HT-29 (cell line): ENCODE measurements at regions not wholly inside any gene's neighbourhood (a gene's known extent, or its start where the extent isn't known, plus 50 kb on each side); places are given as distances from the start of the nearest gene placed in this dataset.
"Not testable (repeated sequence)": the region's sequence is repeated elsewhere in the genome, so short reads cannot be mapped to it uniquely, and the experiment has no call there.

Experiments
- DNase-seq: peaks from one replicate; pipeline ENCODE4 v3.0.0-alpha.2; 2015; ENCODE audit warnings: low spot score

- DNase-seq: no peak
Measured at GRCh38 chr5:89566340-89566739, 683.4 kb upstream of the MEF2C start.

- DNase-seq: no peak
Measured at GRCh38 chr5:89560696-89561095, 677.7 kb upstream of the MEF2C start.

- peak; percentile 64 for DNase-seq
Measured at GRCh38 chr5:89556215-89556913, 673.4 kb upstream of the MEF2C start.

DNA sequence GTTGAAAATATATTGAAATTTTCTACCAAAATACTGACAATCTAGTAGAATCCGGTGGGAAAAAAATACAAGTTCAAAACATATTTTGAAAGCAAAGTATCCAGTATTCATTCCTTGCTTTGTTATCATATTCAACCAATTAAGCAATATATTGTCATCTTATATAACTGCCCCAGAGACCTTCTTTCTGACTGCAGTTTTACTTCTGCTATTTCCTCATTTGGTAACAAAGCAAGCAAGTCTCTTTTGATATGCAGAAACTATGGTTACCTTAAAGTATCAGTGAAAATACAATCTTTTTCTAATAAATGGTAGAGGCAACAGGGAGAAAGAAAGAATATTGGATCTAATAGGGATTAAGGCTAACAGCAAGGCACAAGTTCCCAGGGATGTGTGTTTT is 663.7 kb upstream of the MEF2C start:
- DNase-seq: no peak

GRCh38 chr5:89545626-89546025 is 662.6 kb upstream of the MEF2C start:
- no peak for DNase-seq

- DNase-seq: no peak
Measured at GRCh38 chr5:89545076-89545475, 662.1 kb upstream of the MEF2C start.

DNA sequence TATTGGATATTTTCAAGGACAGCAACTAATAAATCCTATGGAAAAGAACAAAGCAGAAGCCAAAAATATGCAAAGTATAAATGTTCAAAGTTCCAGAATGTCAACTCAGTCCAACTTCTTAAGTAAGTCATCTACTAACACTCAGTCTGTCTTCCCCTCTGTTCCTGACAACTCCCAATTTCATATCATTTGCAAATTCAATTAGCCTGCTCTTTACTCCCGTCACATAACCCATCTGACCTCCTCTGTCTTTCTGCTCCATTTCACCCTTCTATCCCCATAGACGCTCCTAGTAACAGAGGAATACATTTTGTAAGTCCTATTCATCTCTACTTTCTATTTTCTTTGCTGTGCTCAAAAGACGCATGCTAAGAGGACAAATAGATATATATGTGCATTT is 659.8 kb upstream of the MEF2C start:
- DNase-seq: no peak

GRCh38 chr5:89537800-89538199 is 654.8 kb upstream of the MEF2C start:
- DNase-seq: no peak

DNA sequence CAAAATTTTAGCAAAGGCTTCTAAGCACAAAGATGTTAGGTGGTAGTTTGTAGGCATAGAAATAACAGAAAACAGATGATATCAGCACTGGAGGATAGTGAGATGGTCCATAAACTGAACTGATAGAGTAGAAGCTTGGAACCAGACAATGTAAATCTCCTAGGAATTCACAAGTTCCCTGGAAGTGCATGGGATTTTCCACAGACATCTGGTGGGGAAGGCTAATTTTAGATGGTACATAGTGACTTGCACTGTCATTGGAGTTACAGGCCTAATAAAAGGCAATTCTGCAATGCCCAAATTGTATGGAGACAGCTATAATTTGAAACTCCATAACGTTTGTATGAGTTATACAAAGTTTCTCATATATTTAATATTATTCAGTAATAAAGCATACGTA is 653.0 kb upstream of the MEF2C start:
- no peak for DNase-seq

DNA sequence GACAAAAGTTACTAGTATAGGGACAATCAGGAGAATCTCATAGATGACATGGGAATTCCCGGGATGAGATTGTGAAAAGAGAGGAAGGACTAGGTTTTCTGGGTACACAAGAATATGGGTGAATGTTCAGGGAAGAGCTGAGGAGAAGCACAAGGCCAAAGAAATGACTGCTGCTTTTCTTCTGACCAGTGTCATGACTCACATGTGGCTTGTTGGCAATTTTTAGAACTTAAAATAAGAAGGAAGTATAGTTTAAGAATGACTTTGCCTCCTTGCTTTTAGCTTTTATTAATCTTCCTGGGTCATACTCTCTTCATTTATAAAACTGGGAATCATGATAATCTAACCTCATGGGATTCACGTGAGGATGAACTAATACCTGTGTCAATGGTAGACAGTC is 652.4 kb upstream of the MEF2C start:
- DNase-seq: no peak

DNA sequence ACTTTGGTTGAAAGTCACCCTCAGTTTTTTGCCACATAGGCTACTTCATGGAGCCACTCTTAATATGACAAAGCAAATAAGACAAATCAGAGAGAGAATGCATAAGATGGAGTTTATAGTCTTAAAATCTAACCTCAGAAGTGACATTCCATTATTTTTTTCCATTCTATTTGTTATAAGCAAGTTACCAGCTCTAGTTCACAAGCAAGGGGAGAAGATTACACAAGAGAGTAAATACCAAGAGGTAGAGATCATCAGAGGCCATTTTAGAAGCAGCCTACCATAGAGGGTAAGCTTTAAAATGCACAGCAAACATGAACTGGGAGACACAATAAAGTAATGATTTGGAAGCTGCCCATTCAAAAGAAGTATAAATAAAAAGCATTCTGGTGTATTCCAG is 651.3 kb upstream of the MEF2C start:
- DNase-seq: no peak

DNA sequence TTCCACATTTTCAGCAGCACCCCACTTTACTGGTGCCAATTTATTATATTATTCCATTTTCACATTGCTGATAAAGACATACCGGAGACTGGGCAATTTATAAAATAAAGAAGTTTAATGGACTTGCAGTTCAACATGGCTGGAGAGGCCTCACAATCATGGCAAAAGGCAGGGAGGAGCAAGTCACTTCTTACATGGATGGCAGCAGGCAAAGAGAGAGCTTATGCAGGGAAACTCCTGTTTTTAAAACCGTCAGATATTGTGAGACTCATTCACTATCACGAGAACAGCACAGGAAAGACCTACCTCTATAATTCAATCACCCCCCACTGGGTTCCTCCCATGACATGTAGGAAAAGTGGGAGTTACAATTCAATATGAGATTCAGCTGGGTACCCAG is 641.8 kb upstream of the MEF2C start:
- no peak for DNase-seq

DNA sequence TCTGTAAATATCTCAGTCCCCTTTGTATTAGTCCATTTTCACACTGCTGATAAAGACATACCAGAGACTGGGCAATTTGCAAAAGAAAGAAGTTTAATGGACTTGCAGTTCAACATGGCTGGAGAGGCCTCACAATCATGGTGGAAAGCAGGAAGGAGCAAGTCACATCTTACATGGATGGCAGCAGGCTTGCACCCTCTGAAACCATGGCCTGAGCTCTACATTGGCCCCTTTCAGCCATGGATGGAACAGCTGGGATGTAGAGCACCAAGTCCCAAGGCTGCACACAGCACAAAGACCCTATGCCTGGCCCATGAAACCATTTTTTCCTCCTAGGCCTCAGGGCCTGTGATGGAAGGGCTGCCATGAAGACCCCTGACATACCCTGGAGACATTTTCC is 640.9 kb upstream of the MEF2C start:
- DNase-seq: not testable (repeated sequence)

GRCh38 chr5:89520771-89521170 is 637.8 kb upstream of the MEF2C start:
- DNase-seq: no peak

- no peak for DNase-seq
Measured at GRCh38 chr5:89513299-89514044, 630.5 kb upstream of the MEF2C start.

- no peak for DNase-seq
Measured at GRCh38 chr5:89504051-89504450, 621.1 kb upstream of the MEF2C start.

DNA sequence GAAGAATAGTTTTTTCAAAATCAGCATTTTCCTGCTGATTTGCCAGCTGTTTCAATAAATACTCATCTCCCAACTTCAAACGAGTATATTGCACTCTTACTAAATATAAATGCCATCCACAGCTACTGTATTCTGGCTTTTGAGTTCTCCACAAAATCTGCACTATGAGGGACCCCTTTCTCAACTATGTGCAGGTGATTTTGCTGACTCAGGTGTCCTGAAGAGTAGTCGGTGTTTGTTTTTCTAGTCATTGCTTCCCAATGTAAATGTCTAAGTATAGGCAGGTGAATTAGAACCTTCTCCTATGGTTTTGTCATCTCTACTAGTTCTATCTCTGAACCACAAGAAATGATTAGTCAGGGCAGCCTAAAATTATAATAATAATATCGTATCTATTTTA is 616.8 kb upstream of the MEF2C start:
- no peak for DNase-seq

DNA sequence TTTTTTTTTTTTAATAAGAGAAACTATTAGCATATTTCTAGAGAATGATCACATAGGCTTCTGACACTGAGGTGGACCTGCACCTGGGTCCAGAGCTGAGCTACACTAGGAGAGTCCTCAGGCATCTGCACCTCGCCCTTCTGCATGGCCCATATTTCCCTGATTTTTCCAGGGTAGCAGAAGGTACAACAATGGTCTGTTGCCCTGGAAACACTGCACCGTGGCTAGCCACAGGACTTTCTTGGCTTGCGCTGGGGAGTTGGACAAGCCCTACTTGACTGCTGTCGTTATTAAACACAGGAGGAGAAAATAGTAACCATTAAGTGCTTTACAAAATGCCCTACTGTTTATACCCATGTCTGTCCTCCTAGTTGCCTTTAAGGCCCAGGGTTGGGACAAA is 615.7 kb upstream of the MEF2C start:
- DNase-seq: no peak

- no peak for DNase-seq
Measured at GRCh38 chr5:89493414-89493813, 610.4 kb upstream of the MEF2C start.

DNA sequence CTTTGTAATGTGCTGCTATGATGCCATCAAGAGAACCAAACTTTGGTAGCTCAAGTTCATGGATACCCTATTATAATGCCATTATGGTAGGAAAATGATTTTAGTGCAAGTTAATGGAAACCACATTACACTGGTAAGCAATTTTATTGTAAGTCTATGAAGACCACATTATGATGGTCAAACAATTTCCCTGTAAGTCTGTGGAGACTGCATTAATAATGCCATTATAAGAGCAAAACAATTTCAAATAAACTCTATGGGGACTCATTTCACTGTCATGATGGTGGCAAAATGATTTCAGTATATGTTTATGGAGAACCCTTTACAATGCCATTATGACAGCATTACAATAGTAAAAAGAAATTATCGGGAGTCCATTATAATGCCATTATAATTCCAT is 602.0 kb upstream of the MEF2C start:
- no peak for DNase-seq

DNA sequence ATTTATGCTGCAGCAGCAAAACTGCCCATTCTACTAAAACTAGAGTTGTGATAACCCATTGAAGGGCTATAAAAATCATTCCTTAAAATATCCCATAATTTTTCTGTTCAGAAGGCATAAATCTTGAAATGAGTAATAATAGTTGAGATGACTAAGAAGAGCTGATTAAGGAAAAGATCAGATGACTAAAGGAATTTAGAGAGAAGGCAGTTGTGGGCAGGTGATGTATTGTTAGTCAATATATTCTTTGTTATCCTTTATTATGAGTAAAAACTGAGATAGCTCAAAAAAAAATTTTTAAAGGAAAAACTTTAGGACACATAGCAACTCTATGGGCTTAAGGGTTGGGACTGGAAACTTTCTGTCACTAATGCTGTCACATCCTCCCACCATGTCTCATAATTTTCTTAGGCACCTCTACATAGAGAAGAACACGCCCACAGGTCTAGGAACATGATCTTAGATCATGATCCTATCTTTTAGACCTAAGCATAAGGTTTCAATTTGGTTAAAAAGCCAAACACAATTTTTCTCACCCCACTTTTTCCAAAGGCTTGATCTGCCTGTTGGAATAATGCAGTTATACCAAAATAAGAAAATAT is 597.5 kb upstream of the MEF2C start:
- no peak for DNase-seq

DNA sequence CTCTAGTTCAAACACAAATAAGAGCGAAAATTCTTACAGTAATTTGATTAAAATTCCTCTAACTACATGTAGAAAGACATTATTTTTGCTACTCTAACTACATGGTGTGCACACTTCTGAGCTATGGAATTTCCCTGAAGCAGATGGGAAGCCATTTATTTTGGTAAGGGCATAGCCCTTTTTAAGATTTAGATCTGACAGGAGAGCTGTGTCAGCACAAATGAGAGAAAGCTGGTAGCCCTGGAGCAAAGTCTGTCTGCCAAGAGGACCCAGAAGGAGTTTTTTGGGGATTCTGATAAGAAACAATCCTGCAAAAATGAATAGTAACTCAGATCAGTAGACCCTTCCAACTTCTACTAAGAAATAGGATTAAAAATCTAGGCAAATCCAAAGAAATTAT is 595.9 kb upstream of the MEF2C start:
- DNase-seq: no peak

DNA sequence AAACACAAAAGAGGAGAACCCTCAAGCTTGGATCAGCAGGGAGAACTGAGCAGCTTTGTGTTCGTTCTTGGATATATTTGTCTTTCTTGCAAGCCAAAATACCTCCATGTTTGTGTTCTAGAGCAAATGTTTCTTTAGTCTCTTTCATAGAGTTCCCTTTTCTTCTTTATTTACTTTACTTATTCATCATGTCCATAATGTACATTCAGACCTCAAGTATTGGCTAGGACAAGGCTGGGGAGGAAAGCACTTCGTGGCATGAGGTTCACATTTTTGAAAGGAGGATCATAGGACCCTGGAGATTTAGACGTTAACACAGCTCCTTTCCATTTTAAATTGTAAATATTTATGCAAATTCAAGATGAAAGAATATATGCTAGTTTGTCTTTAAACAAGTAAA is 590.2 kb upstream of the MEF2C start:
- no peak for DNase-seq
